H9 (cell line): ENCODE measurements at regions not wholly inside any gene's neighbourhood (a gene's known extent, or its start where the extent isn't known, plus 50 kb on each side); places are given as distances from the start of the nearest gene placed in this dataset.

Experiments used
- DNase-seq: peaks from one replicate; pipeline ENCODE4 v3.0.0-alpha.2; 2017
- H2AFZ ChIP-seq: one replicate; pipeline ENCODE4 v1.6.1; 2013; ENCODE audit warnings: mild to moderate bottlenecking, low read length, control low read depth, moderate library complexity
- H2AK5ac ChIP-seq: 2 replicates; pipeline ENCODE4 v1.6.1; 2013; ENCODE audit warnings: low read length, control low read depth, mixed read lengths; ENCODE audit not compliant: insufficient read length
- H2BK120ac ChIP-seq: one replicate; pipeline ENCODE4 v1.6.1; 2013; ENCODE audit warnings: low read depth, mild to moderate bottlenecking, low read length, control low read depth, inconsistent platforms; ENCODE audit not compliant: poor library complexity, severe bottlenecking
- H2BK12ac ChIP-seq: 2 replicates; pipeline ENCODE4 v1.6.1; 2013; ENCODE audit warnings: low read length, control low read depth, mixed read lengths, low read depth; ENCODE audit not compliant: insufficient read length
- H2BK15ac ChIP-seq: 2 replicates; pipeline ENCODE4 v1.6.1; 2013; ENCODE audit warnings: low read depth, low read length, control low read depth
- H2BK20ac ChIP-seq: one replicate; pipeline ENCODE4 v1.6.1; 2013; ENCODE audit warnings: low read depth, mild to moderate bottlenecking, low read length, control low read depth, inconsistent platforms; ENCODE audit not compliant: poor library complexity, severe bottlenecking
- H2BK5ac ChIP-seq: 2 replicates; pipeline ENCODE4 v1.6.1; 2013; ENCODE audit warnings: low read length, control low read depth, mixed read lengths; ENCODE audit not compliant: insufficient read length
- H3K14ac ChIP-seq: 2 replicates; pipeline ENCODE4 v1.6.1; 2013; ENCODE audit warnings: low read length, control low read depth; ENCODE audit not compliant: insufficient read depth
- H3K18ac ChIP-seq: 2 replicates; pipeline ENCODE4 v1.6.1; 2013; ENCODE audit warnings: low read depth, mild to moderate bottlenecking, mixed read lengths, low read length, control low read depth; ENCODE audit not compliant: insufficient read length
- H3K23ac ChIP-seq: 2 replicates; pipeline ENCODE4 v1.6.1; 2013; ENCODE audit warnings: low read length, control low read depth, mixed read lengths, low read depth; ENCODE audit not compliant: insufficient read length
- H3K23me2 ChIP-seq: 2 replicates; pipeline ENCODE4 v1.6.1; 2013; ENCODE audit warnings: low read depth, mild to moderate bottlenecking, mixed read lengths, low read length, control low read depth; ENCODE audit not compliant: insufficient read length, poor library complexity, severe bottlenecking
- H3K27ac ChIP-seq: 2 replicates; pipeline ENCODE4 v1.5.1; 2013; ENCODE audit warnings: low read length, control low read depth, mixed read lengths, low read depth; ENCODE audit not compliant: insufficient read length
- H3K27me3 ChIP-seq: 2 replicates; pipeline ENCODE4 v1.6.1; 2013; ENCODE audit warnings: low read length, control low read depth, inconsistent platforms; ENCODE audit not compliant: insufficient read depth
- H3K4ac ChIP-seq: 2 replicates; pipeline ENCODE4 v1.6.1; 2013; ENCODE audit warnings: low read depth, mild to moderate bottlenecking, control low read depth, inconsistent platforms, low read length, moderate library complexity
- H3K4me1 ChIP-seq: 2 replicates; pipeline ENCODE4 v1.6.1; 2013; ENCODE audit warnings: low read length, control low read depth, inconsistent platforms; ENCODE audit not compliant: insufficient read depth
- H3K4me2 ChIP-seq: 2 replicates; pipeline ENCODE4 v1.6.1; 2013; ENCODE audit warnings: low read length, control low read depth, mixed read lengths; ENCODE audit not compliant: insufficient read length, insufficient read depth
- H3K56ac ChIP-seq: 2 replicates; pipeline ENCODE4 v1.6.1; 2013; ENCODE audit warnings: low read depth, mild to moderate bottlenecking, mixed read lengths, low read length, control low read depth; ENCODE audit not compliant: insufficient read length
- H3K79me1 ChIP-seq: 2 replicates; pipeline ENCODE4 v1.6.1; 2013; ENCODE audit warnings: low read depth, mild to moderate bottlenecking, moderate library complexity, low read length, control low read depth, inconsistent platforms; ENCODE audit not compliant: insufficient read depth, poor library complexity, severe bottlenecking
- H3K79me2 ChIP-seq: 2 replicates; pipeline ENCODE4 v1.6.1; 2013; ENCODE audit warnings: low read length, control low read depth, inconsistent platforms; ENCODE audit not compliant: insufficient read depth
- H3K9ac ChIP-seq: 2 replicates; pipeline ENCODE4 v1.6.1; 2013; ENCODE audit warnings: low read length, control low read depth, mixed read lengths; ENCODE audit not compliant: insufficient read length; ENCODE audit errors: extremely low read depth
- H3K9me3 ChIP-seq: one replicate; pipeline ENCODE4 v1.6.1; 2013; ENCODE audit warnings: low read depth, low read length, inconsistent platforms; ENCODE audit not compliant: control insufficient read depth
- H3T11ph ChIP-seq: one replicate; pipeline ENCODE4 v1.6.1; 2013; ENCODE audit warnings: mild to moderate bottlenecking, low read length, control low read depth, inconsistent platforms
- H4K20me1 ChIP-seq: one replicate; pipeline ENCODE4 v1.6.1; 2013; ENCODE audit not compliant: control insufficient read depth, insufficient read length, insufficient read depth
- H4K5ac ChIP-seq: 2 replicates; pipeline ENCODE4 v1.6.1; 2013; ENCODE audit warnings: low read depth, mild to moderate bottlenecking, mixed read lengths, low read length, control low read depth; ENCODE audit not compliant: insufficient read length
- H4K8ac ChIP-seq: replicated peaks from 2 replicates; pipeline ENCODE4 v1.6.1; 2013; ENCODE audit warnings: low read length, control low read depth, mixed read lengths, low read depth; ENCODE audit not compliant: insufficient read length
- H4K91ac ChIP-seq: 2 replicates; pipeline ENCODE4 v1.6.1; 2013; ENCODE audit warnings: low read depth, mild to moderate bottlenecking, moderate library complexity, mixed read lengths, low read length, control low read depth; ENCODE audit not compliant: insufficient read length
- H3K27ac Mint-ChIP-seq, 3 experiments: 2 replicates in 2 of 3; 3 replicates in 1 of 3; pipeline ENCODE4 v1.8.0; 2020 to 2021; ENCODE audit warnings: mixed read lengths in 3 of 3, mild to moderate bottlenecking in 1 of 3, moderate library complexity in 1 of 3
- H3K27me3 Mint-ChIP-seq: 2 replicates; pipeline ENCODE4 v1.8.0; 2021; ENCODE audit warnings: low read depth, mild to moderate bottlenecking, moderate library complexity, mixed read lengths
- H3K36me3 Mint-ChIP-seq, 3 experiments: 2 replicates in 2 of 3; 3 replicates in 1 of 3; pipeline ENCODE4 v1.8.0; 2020 to 2021; ENCODE audit warnings: low read depth in 3 of 3, mixed read lengths in 3 of 3; ENCODE audit not compliant: insufficient read depth in 1 of 3
- H3K4me1 Mint-ChIP-seq, 2 experiments: 2 replicates each; pipeline ENCODE4 v1.8.0; 2020; ENCODE audit warnings: mixed read lengths in 2 of 2
- H3K4me3 Mint-ChIP-seq, 2 experiments: 2 replicates in 1 of 2; 3 replicates in 1 of 2; pipeline ENCODE4 v1.8.0; 2020 to 2021; ENCODE audit warnings: mild to moderate bottlenecking in 2 of 2, mixed read lengths in 2 of 2, moderate library complexity in 1 of 2
- H3K9me3 Mint-ChIP-seq, 2 experiments: 2 replicates in 1 of 2; 3 replicates in 1 of 2; pipeline ENCODE4 v1.8.0; 2020; ENCODE audit warnings: mild to moderate bottlenecking in 2 of 2, mixed read lengths in 2 of 2, moderate library complexity in 1 of 2
- WGBS: extraction: QIAGEN DNeasy Blood & Tissue Kit; methylation state at CpG from one replicate; pipeline ENCODE4 v1.1.7; 2013; ENCODE audit warnings: missing lambda C conversion rate, low lambda C conversion rate, mixed read lengths; ENCODE audit not compliant: insufficient read length; ENCODE audit errors: extremely low coverage; 5-methylcytosine and 5-hydroxymethylcytosine counted together
- TF ChIP-seq, protein P1 (sequence below): fragments of 200-600 bp; sonication (generic); conservative IDR thresholded peaks from 3 replicates; pipeline ENCODE4 v1.8.0; 2021; ENCODE audit warnings: antibody characterized with exemption, mild to moderate bottlenecking

DNA sequence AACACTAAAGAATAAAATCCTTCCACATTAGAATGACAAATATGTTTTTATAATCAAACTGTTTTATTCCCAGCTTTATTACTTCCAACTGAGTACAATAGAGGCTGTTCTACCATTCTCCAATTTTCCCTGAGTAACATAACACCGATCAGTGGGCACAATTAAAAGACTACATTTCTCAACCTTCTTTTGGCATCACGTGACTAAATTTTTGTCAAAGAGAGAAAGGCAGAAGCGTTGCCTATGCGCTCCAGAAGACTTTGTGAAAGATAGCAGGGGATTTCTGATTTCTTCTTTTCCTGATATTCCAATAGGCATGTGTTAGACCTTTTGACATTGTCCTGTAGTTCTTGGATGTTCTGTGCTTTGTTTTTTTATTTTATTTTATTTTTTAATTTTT is 1705.6 kb upstream of the PCDH7 start:
- Histone ChIP-seq H2BK15ac (no peak overlapping the region), H4K8ac (no peak overlapping the region), H3K4me1 (no peaks in the 10 kb centered on the region; the same call in 1 of the 2 replicates), H2AFZ (no peak overlapping the region), H3K9me3 (no peaks in the 10 kb centered on the region), H2BK120ac (no peak overlapping the region), H3T11ph (no peak overlapping the region), H3K9ac (no peak overlapping the region), H4K20me1 (no peaks in the 10 kb centered on the region), H3K14ac (no peak overlapping the region), H3K56ac (no peak overlapping the region), H3K23ac (no peak overlapping the region), H3K18ac (no peak overlapping the region), H2BK20ac (no peak overlapping the region), H3K27me3 (no peaks in the 10 kb centered on the region), H2BK12ac (no peak overlapping the region), H2BK5ac (no peak overlapping the region), H3K4ac (no peak overlapping the region), H4K91ac (no peak overlapping the region), H4K5ac (no peak overlapping the region), H3K79me1 (no peaks in the 10 kb centered on the region), H3K23me2 (no peaks in the 10 kb centered on the region), H2AK5ac (no peak overlapping the region), H3K27ac (no peak overlapping the region), H3K79me2 (no peaks in the 10 kb centered on the region), H3K4me2 (no peak overlapping the region)
- Mint-ChIP-seq H3K27me3 (no peaks in the 10 kb centered on the region), H3K4me1 (peaks cover 12% of the 10 kb centered on the region in 2 experiments), H3K9me3 (peaks cover 5 to 15% of the 10 kb centered on the region in 2 experiments; a peak in 3 of 5 replicates), H3K36me3 (peaks cover 0 to 2% (median 0%) of the 10 kb centered on the region in 3 experiments; a peak in 4 of 7 replicates), H3K4me3 (no peak overlapping the region), H3K27ac (no peak overlapping the region)
- no CpG with 5 or more reads among the region's 4 CpGs for WGBS
- no peak for DNase-seq
- TF ChIP-seq, protein P1, sequence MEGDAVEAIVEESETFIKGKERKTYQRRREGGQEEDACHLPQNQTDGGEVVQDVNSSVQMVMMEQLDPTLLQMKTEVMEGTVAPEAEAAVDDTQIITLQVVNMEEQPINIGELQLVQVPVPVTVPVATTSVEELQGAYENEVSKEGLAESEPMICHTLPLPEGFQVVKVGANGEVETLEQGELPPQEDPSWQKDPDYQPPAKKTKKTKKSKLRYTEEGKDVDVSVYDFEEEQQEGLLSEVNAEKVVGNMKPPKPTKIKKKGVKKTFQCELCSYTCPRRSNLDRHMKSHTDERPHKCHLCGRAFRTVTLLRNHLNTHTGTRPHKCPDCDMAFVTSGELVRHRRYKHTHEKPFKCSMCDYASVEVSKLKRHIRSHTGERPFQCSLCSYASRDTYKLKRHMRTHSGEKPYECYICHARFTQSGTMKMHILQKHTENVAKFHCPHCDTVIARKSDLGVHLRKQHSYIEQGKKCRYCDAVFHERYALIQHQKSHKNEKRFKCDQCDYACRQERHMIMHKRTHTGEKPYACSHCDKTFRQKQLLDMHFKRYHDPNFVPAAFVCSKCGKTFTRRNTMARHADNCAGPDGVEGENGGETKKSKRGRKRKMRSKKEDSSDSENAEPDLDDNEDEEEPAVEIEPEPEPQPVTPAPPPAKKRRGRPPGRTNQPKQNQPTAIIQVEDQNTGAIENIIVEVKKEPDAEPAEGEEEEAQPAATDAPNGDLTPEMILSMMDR, result no peak
